ENCODE measurements at regions not wholly inside any gene's neighbourhood (a gene's known extent, or its start where the extent isn't known, plus 50 kb on each side); places are given as distances from the start of the nearest gene placed in this dataset.
"Not testable (repeated sequence)": the region's sequence is repeated elsewhere in the genome, so short reads cannot be mapped to it uniquely, and the experiment has no call there.

- Histone ChIP-seq H3K4me1 (ENCODE audit: insufficient read depth, low read length) (peaks cover 4% of the 10 kb centered on the region; the same call in 1 of the 2 replicates), H3K9ac (ENCODE audit: low read depth, low read length) (no peak overlapping the region), H3K36me3 (ENCODE audit: insufficient read depth, low read length) (no peaks in the 10 kb centered on the region), H3K9me3 (ENCODE audit: control insufficient read depth, insufficient read depth, low read length) (0 out of 2 replicates have a peak, but pooled peaks cover 12% of the 10 kb centered on the region)
Observed at GRCh38 chrX:126489116-126489695, 63.4 kb downstream of the DCAF12L1 start.

GRCh38 chrX:126485409-126485808, 67.2 kb downstream of the DCAF12L1 start:
- Histone ChIP-seq H3K9me3 (ENCODE audit: control insufficient read depth, insufficient read depth, low read length) (no peaks in the 10 kb centered on the region), H3K36me3 (ENCODE audit: insufficient read depth, low read length) (no peaks in the 10 kb centered on the region), H3K9ac (ENCODE audit: low read depth, low read length) (no peak overlapping the region), H3K4me1 (ENCODE audit: insufficient read depth, low read length) (peaks cover 4% of the 10 kb centered on the region; the same call in 1 of the 2 replicates)

DNA sequence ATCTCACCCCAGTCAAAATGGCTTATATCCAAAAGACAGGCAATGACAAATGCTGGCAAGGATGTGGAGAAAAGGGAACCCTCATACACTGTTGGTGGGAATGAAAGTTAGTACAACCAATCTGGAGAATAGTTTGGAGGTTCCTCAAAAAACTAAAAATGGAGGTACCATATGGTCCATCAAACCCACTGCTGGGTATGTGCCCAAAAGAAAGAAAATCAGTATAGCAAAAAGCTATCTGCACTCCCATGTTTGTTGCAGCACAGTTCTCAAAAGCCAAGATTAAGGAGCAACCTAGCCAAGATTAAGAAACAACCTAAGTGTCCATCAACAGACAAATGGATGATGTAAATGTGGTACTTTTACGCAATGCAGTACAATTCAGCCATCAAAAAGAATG, 70.7 kb downstream of the DCAF12L1 start:
- Histone ChIP-seq H3K9me3 (ENCODE audit: control insufficient read depth, insufficient read depth, low read length) (no peaks in the 10 kb centered on the region), H3K9ac (ENCODE audit: low read depth, low read length) (no peak overlapping the region), H3K4me1 (ENCODE audit: insufficient read depth, low read length) (no peaks in the 10 kb centered on the region), H3K36me3 (ENCODE audit: insufficient read depth, low read length) (no peaks in the 10 kb centered on the region)

GRCh38 chrX:126459896-126460826, 92.5 kb downstream of the DCAF12L1 start:
- H3K4me1 ChIP-seq (ENCODE audit: insufficient read depth, low read length); H3K9me3 ChIP-seq (ENCODE audit: control insufficient read depth, insufficient read depth, low read length); H3K36me3 ChIP-seq (ENCODE audit: insufficient read depth, low read length): not testable (repeated sequence)
- peak overlapping the region; percentile 69 for H3K9ac ChIP-seq (ENCODE audit: low read depth, low read length)

- Histone ChIP-seq H3K9me3 (ENCODE audit: control insufficient read depth, insufficient read depth, low read length) (no peaks in the 10 kb centered on the region), H3K4me1 (ENCODE audit: insufficient read depth, low read length) (no peaks in the 10 kb centered on the region; the same call in 1 of the 2 replicates)
Observed at GRCh38 chrX:126456136-126456535, 96.5 kb downstream of the DCAF12L1 start.

DNA sequence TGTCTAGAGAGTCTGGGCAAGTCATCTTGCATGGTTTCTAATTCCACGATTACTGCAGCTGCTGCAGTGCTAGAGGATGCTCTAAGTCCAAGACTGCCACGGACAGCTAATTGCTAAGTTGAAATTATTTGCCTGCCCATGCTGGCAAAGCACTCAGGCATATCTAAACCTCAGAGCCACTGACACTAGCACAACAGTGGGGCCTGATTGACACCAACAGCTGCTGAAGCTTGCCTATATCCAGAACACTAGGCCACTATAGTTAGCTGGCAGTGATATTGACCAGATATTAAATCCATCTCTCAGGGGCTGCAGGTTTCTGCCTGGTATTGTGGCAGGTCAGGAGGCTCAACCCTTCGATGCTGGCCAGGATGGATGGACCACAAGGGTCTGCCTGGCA, 103.9 kb downstream of the DCAF12L1 start:
- no peak overlapping the region for H3K9ac ChIP-seq (ENCODE audit: low read depth, low read length)
- peaks cover 4% of the 10 kb centered on the region; the same call in 1 of the 2 replicates for H3K9me3 ChIP-seq (ENCODE audit: control insufficient read depth, insufficient read depth, low read length)
- no peaks in the 10 kb centered on the region for H3K4me1 ChIP-seq (ENCODE audit: insufficient read depth, low read length)
- no peaks in the 10 kb centered on the region for H3K36me3 ChIP-seq (ENCODE audit: insufficient read depth, low read length)

More at GRCh38 chrX:126456136-126456535, 96.5 kb downstream of the DCAF12L1 start:
- Histone ChIP-seq H3K36me3 (ENCODE audit: insufficient read depth, low read length) (no peaks in the 10 kb centered on the region), H3K9ac (ENCODE audit: low read depth, low read length) (no peak overlapping the region)

All from ES-I3 (cell line).